Progenitor cell of endocrine pancreas (in vitro differentiated cells): ENCODE measurements at regions not wholly inside any gene's neighbourhood (a gene's known extent, or its start where the extent isn't known, plus 50 kb on each side); places are given as distances from the start of the nearest gene placed in this dataset.
A peak's percentile ranks its signal among the peaks of the same experiment; 100 is the strongest.
"Not testable (repeated sequence)": the region's sequence is repeated elsewhere in the genome, so short reads cannot be mapped to it uniquely, and the experiment has no call there.

ENCODE experiments used
- DNase-seq: peaks from one replicate; pipeline ENCODE4 v3.0.0; 2021; ENCODE audit warnings: low spot score; ENCODE audit not compliant: unreplicated experiment
- H3K27ac Mint-ChIP-seq: 2 replicates; pipeline ENCODE4 v1.8.0; 2021; ENCODE audit warnings: mild to moderate bottlenecking, moderate library complexity, mixed read lengths
- H3K27me3 Mint-ChIP-seq: 2 replicates; pipeline ENCODE4 v1.8.0; 2021; ENCODE audit warnings: mixed read lengths
- H3K36me3 Mint-ChIP-seq: 2 replicates; pipeline ENCODE4 v1.8.0; 2022; ENCODE audit warnings: mixed read lengths; ENCODE audit not compliant: insufficient read depth
- H3K4me1 Mint-ChIP-seq: 2 replicates; pipeline ENCODE4 v1.8.0; 2021; ENCODE audit warnings: low read depth, mixed read lengths
- H3K4me3 Mint-ChIP-seq: 2 replicates; pipeline ENCODE4 v1.8.0; 2021; ENCODE audit warnings: low read depth, mild to moderate bottlenecking, moderate library complexity, mixed read lengths
- H3K9me3 Mint-ChIP-seq: 2 replicates; pipeline ENCODE4 v1.8.0; 2021; ENCODE audit warnings: low read depth, mixed read lengths
- CTCF ChIP-seq: fragments of 200-600 bp; sonication (generic); IDR thresholded peaks from one replicate; pipeline ENCODE4 v1.5.0; 2021; ENCODE audit warnings: antibody characterized with exemption, mild to moderate bottlenecking; ENCODE audit not compliant: unreplicated experiment

GRCh38 chr15:96200357-96200967, 130.0 kb upstream of the NR2F2 start:
- H3K27ac Mint-ChIP-seq, result no peak overlapping the region
- DNase-seq, result no peak

DNA sequence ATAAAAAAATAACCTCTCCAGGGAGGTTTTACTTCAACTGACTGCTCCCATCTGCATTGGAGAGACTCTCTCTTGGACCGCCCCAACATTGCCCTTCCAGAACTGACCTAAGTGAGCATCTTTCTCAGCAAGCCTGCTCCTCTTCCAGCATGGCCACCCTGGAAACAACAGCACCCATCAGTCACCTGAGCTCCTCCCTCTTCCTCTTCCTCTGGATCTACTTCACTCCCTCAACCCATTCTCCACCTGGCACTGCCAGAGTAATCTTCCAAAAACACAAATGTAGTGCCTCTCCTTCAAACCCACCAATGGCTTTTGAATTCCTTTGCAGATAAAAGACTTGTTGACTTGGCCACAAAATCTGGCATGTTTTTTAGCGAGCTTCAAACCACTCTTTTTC, 128.8 kb upstream of the NR2F2 start:
- H3K4me3 Mint-ChIP-seq, result no peak overlapping the region
- H3K36me3 Mint-ChIP-seq, result no peaks in the 10 kb centered on the region
- H3K4me1 Mint-ChIP-seq, result peaks cover 8% of the 10 kb centered on the region
- no peak for DNase-seq
- H3K27ac Mint-ChIP-seq, result no peak overlapping the region
- H3K27me3 Mint-ChIP-seq, result no peaks in the 10 kb centered on the region
- peaks cover 9% of the 10 kb centered on the region for H3K9me3 Mint-ChIP-seq
- TF ChIP-seq CTCF, result no peak

More at GRCh38 chr15:96200357-96200967, 130.0 kb upstream of the NR2F2 start:
- no peaks in the 10 kb centered on the region for H3K27me3 Mint-ChIP-seq
- no peaks in the 10 kb centered on the region for H3K36me3 Mint-ChIP-seq
- H3K9me3 Mint-ChIP-seq, result peaks cover 14% of the 10 kb centered on the region
- no peak overlapping the region for H3K4me3 Mint-ChIP-seq
- no peak for TF ChIP-seq CTCF
- H3K4me1 Mint-ChIP-seq, result peaks cover 8% of the 10 kb centered on the region

DNA sequence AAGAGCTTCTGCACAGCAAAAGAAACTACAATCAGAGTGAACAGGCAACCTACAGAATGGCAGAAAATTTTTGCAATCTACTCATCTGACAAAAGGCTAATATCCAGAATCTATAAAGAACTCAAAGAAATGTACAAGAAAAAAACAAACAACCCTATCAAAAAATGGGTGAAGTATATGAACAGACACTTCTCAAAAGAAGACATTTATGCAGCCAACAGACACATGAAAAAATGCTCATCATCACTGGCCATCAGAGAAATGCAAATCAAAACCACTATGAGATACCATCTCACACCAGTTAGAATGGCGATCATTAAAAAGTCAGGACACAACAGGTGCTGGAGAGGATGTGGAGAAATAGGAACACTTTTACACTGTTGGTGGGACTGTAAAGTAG, 124.9 kb upstream of the NR2F2 start:
- H3K9me3 Mint-ChIP-seq, H3K4me3 Mint-ChIP-seq, H3K27me3 Mint-ChIP-seq, H3K36me3 Mint-ChIP-seq, H3K27ac Mint-ChIP-seq, DNase-seq: not testable (repeated sequence)
- H3K4me1 Mint-ChIP-seq, result peaks cover 19% of the 10 kb centered on the region

DNA sequence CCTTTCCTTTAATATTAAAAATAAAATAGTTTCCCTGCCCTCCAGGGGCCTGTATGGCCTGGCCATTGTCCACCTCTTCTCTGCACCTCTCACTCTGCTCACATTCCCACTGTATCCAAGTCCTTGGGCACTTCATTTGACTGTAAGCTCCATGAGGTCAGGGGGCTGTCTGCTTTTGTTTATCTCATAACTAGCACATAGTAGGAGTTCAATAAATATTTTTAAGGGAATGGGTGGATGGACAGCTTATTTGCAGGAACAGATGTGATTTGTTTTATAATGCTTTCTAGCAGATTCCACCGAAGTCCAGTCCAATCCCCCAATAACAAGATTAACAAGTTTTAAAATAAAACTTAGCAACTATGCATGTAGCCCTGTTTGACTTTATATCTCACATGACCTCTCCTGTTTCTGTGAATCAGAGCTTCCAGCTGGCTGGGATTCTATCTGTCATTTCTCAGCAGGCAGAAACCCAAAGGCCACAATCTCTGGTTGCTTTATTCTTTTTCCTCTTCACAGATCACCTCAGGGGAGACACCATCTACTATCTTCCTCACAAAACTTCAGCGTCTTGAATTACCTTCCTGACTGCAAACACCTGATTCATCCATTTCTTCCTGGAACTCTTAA, 123.0 kb upstream of the NR2F2 start:
- H3K36me3 Mint-ChIP-seq, result no peaks in the 10 kb centered on the region
- H3K9me3 Mint-ChIP-seq, result peaks cover 4% of the 10 kb centered on the region
- no peak overlapping the region for H3K4me3 Mint-ChIP-seq
- H3K27me3 Mint-ChIP-seq, result peaks cover 15% of the 10 kb centered on the region
- no peak for DNase-seq
- peaks cover 15% of the 10 kb centered on the region for H3K4me1 Mint-ChIP-seq
- H3K27ac Mint-ChIP-seq, result no peak overlapping the region
- no peak for TF ChIP-seq CTCF

DNA sequence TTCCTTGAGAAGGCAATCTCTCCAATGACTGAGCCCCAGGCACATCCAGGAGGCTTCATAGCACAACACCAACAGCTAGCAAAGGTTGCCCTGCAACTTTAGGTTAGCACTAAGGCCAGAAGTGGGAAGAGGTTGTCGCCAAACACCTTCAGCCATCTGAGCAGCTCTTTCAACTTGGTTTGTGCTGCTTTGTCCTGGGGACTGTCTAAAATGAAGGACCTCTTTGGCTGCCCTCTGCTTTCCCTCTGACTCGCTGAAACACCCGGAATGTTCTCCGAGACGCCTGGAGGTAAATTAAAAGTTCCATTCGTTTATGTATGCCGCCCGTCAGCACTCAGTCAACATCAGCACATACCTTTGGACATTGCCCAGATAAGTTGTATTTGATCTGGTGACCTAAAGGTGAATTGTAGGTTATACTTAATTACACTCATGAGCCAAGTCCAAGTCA, 121.2 kb upstream of the NR2F2 start:
- Mint-ChIP-seq H3K27ac (peak overlapping the region; percentile 87), H3K27me3 (peaks cover 27% of the 10 kb centered on the region), H3K9me3 (peaks cover 4% of the 10 kb centered on the region), H3K4me1 (peaks cover 15% of the 10 kb centered on the region), H3K36me3 (no peaks in the 10 kb centered on the region), H3K4me3 (peak overlapping the region; percentile 34)
- TF ChIP-seq CTCF, result no peak
- DNase-seq, result no peak

DNA sequence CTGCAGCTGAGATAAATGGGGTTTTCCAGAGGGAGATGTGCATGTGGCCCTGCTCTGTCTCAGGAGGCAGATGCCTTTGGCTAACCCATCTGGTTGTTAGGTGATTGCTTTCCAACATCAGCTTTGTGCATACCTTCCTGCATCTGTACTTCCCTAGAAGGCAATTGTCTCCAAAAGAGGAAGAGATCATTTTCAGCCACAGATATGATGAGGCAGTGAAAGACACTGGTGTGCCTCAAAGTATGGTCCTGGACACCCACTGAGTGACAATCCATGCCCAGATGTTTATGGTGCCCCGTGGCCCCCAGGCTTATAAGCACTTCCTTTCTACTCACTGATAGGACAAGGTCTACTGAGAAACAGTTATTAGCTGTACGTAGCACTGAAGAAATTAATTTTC, 117.5 kb upstream of the NR2F2 start:
- Mint-ChIP-seq H3K4me3 (no peak overlapping the region), H3K27ac (peak overlapping the region; percentile 27), H3K4me1 (peaks cover 17% of the 10 kb centered on the region), H3K27me3 (peaks cover 34% of the 10 kb centered on the region), H3K9me3 (peaks cover 4% of the 10 kb centered on the region), H3K36me3 (no peaks in the 10 kb centered on the region)
- no peak for DNase-seq
- no peak for TF ChIP-seq CTCF
